CD4-positive, alpha-beta T cell treated with Interleukin-6 at 100 ng/mL for 8 hours (primary cell): ENCODE measurements at regions not wholly inside any gene's neighbourhood (a gene's known extent, or its start where the extent isn't known, plus 50 kb on each side); places are given as distances from the start of the nearest gene placed in this dataset.
"Not testable (repeated sequence)": the region's sequence is repeated elsewhere in the genome, so short reads cannot be mapped to it uniquely, and the experiment has no call there.

ENCODE experiments used
- DNase-seq: peaks from one replicate; pipeline ENCODE4 v3.0.0-alpha.2; 2020; ENCODE audit warnings: mixed read lengths, low spot score

GRCh38 chr3:72052841-72053409 is 268.0 kb upstream of the PROK2 start:
- no peak for DNase-seq

- DNase-seq, result no peak
Observed at GRCh38 chr3:72050771-72051170, 265.8 kb upstream of the PROK2 start.

GRCh38 chr3:72050048-72050632 is 265.2 kb upstream of the PROK2 start:
- DNase-seq, result no peak

GRCh38 chr3:72049300-72049699 is 264.4 kb upstream of the PROK2 start:
- no peak for DNase-seq

GRCh38 chr3:72048873-72049272 is 263.9 kb upstream of the PROK2 start:
- DNase-seq, result no peak

GRCh38 chr3:72047221-72047871 is 262.4 kb upstream of the PROK2 start:
- DNase-seq, result no peak

- DNase-seq, result no peak
Observed at GRCh38 chr3:72044231-72044855, 259.4 kb upstream of the PROK2 start.

- DNase-seq, result no peak
Observed at GRCh38 chr3:72043204-72044133, 258.5 kb upstream of the PROK2 start.

- DNase-seq, result no peak
Observed at GRCh38 chr3:72042397-72043203, 257.7 kb upstream of the PROK2 start.

GRCh38 chr3:72041511-72041910 is 256.6 kb upstream of the PROK2 start:
- no peak for DNase-seq

- no peak for DNase-seq
Observed at GRCh38 chr3:72041076-72041475, 256.1 kb upstream of the PROK2 start.

- DNase-seq, result no peak
Observed at GRCh38 chr3:72039677-72040076, 254.7 kb upstream of the PROK2 start.

- no peak for DNase-seq
Observed at GRCh38 chr3:72036899-72037298, 252.0 kb upstream of the PROK2 start.

GRCh38 chr3:72035606-72036005 is 250.7 kb upstream of the PROK2 start:
- no peak for DNase-seq

- DNase-seq, result no peak
Observed at GRCh38 chr3:72034986-72035385, 250.0 kb upstream of the PROK2 start.

- DNase-seq, result no peak
Observed at GRCh38 chr3:72033666-72034428, 248.9 kb upstream of the PROK2 start.

- no peak for DNase-seq
Observed at GRCh38 chr3:72032441-72033135, 247.6 kb upstream of the PROK2 start.

GRCh38 chr3:72031581-72031980 is 246.6 kb upstream of the PROK2 start:
- DNase-seq, result no peak

GRCh38 chr3:72030296-72030695 is 245.3 kb upstream of the PROK2 start:
- not testable (repeated sequence) for DNase-seq

GRCh38 chr3:72028726-72029125 is 243.8 kb upstream of the PROK2 start:
- DNase-seq, result not testable (repeated sequence)
